LNCaP clone FGC (cell line): ENCODE measurements at regions not wholly inside any gene's neighbourhood (a gene's known extent, or its start where the extent isn't known, plus 50 kb on each side); places are given as distances from the start of the nearest gene placed in this dataset.
"Not testable (repeated sequence)": the region's sequence is repeated elsewhere in the genome, so short reads cannot be mapped to it uniquely, and the experiment has no call there.

ENCODE experiments used
- DNase-seq: peaks from one replicate; pipeline ENCODE4 v3.0.0-alpha.2; 2011; ENCODE audit warnings: low read depth
- H3K4me3 ChIP-seq: 2 replicates; pipeline ENCODE4 v1.5.1; 2011; ENCODE audit warnings: mild to moderate bottlenecking, low read depth, low read length, control low read depth
- CTCF ChIP-seq: IDR thresholded peaks from 2 replicates; pipeline ENCODE4 v1.5.1; 2012; ENCODE audit warnings: mild to moderate bottlenecking; ENCODE audit not compliant: control insufficient read depth, insufficient read depth; ENCODE audit errors: extremely low read depth

- no peak for TF ChIP-seq CTCF
- H3K4me3 ChIP-seq: no peak overlapping the region
- DNase-seq: no peak
These were observed 53.7 kb upstream of the PELI2 start for GRCh38 chr14:56064513-56064912.

- not testable (repeated sequence) for DNase-seq, H3K4me3 ChIP-seq
These were observed 53.0 kb upstream of the PELI2 start for GRCh38 chr14:56065199-56065598.

GRCh38 chr14:56065621-56066290, 52.5 kb upstream of the PELI2 start:
- DNase-seq: no peak
- no peak overlapping the region for H3K4me3 ChIP-seq
- no peak for TF ChIP-seq CTCF
